ENCODE measurements at regions not wholly inside any gene's neighbourhood (a gene's known extent, or its start where the extent isn't known, plus 50 kb on each side); places are given as distances from the start of the nearest gene placed in this dataset.

DNA sequence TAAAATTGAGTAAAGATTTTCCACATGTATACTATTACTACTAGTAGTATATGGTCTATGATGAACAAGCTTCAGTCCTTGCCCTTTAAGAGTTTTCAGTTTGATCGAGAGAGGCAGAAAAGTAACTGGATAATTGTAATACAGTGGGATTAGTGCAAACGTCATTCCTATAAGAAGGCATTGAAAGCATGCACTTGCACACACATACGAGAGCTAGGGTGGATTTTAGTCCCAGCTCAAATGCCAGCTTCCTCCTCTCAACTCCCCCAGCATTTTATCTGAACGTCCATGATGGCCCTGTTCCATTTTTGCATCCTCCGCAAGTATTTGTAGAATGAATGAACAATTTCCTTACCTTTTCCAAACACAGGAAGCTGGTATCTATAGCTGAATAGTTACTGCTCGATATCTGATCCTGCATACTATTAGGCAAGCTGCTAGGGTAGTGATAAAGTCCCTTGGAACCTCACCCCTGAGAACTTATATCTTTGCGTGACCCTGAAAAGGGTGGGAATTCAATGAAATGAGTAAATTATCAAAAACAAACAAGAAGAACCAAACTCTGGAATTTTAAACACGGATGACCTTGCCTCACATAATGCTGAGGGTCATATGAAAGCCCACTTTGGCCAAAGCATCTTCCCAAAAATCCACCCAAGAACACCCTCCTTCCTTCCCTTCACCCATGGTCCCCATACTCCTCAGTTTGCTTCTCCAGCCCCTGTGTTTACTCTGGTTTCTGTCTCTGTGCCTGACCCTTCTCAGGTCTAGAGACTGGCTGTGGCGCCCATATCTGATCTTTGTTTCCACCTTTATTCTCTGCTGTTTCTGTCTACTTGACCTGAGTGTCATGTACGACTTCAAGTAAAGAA, 60.5 kb downstream of the TMEM100 start:
- TF ChIP-seq, protein P1, sequence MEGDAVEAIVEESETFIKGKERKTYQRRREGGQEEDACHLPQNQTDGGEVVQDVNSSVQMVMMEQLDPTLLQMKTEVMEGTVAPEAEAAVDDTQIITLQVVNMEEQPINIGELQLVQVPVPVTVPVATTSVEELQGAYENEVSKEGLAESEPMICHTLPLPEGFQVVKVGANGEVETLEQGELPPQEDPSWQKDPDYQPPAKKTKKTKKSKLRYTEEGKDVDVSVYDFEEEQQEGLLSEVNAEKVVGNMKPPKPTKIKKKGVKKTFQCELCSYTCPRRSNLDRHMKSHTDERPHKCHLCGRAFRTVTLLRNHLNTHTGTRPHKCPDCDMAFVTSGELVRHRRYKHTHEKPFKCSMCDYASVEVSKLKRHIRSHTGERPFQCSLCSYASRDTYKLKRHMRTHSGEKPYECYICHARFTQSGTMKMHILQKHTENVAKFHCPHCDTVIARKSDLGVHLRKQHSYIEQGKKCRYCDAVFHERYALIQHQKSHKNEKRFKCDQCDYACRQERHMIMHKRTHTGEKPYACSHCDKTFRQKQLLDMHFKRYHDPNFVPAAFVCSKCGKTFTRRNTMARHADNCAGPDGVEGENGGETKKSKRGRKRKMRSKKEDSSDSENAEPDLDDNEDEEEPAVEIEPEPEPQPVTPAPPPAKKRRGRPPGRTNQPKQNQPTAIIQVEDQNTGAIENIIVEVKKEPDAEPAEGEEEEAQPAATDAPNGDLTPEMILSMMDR (IDR thresholded peaks at IDR 0.05): no peak
- no peak for TF ChIP-seq POLR2A (IDR thresholded peaks at IDR 0.05)
